IMR-90 (cell line): ENCODE measurements at regions not wholly inside any gene's neighbourhood (a gene's known extent, or its start where the extent isn't known, plus 50 kb on each side); places are given as distances from the start of the nearest gene placed in this dataset.

ENCODE experiments used
- ATAC-seq: fragments of 200-7000 bp; cut with Tn5 transposase; 2 replicates; pipeline ENCODE4 v1.9.1; 2020; ENCODE audit warnings: low read depth, mild to moderate bottlenecking, moderate library complexity
- BruUV-seq: library from RNA; stranded (reverse); fragments of 400-500 nt; replicated peaks from 2 replicates; lab custom pipeline; 2021; lab: Mats Ljungman, UMichigan
- CTCF ChIA-PET: fragments of 300-600 bp; formaldehyde crosslinking; extraction: SDS; loops from one replicate; lab custom pipeline; 2021; ENCODE audit warnings: antibody characterized with exemption; lab: Yijun Ruan, JAX
- POLR2A ChIA-PET: fragments of 300-600 bp; sonication (Branson Sonifier 250); formaldehyde crosslinking; loops from one replicate; lab custom pipeline; 2022; ENCODE audit warnings: antibody characterized with exemption; ENCODE audit not compliant: unreplicated experiment; lab: Charles Lee
- DNase-seq: peaks from one replicate; pipeline ENCODE4 v3.0.0; 2013
- H2AFZ ChIP-seq: replicated peaks from 2 replicates; pipeline ENCODE3; 2013; ENCODE audit warnings: low read length, mild to moderate bottlenecking; ENCODE audit not compliant: poor library complexity
- H2AK5ac ChIP-seq: 2 replicates; pipeline ENCODE4 v1.6.1; 2013; ENCODE audit warnings: low read depth, low read length, inconsistent platforms
- H2AK9ac ChIP-seq: replicated peaks from 2 replicates; pipeline ENCODE3; 2013; ENCODE audit warnings: mild to moderate bottlenecking, low read depth, low read length, moderate library complexity; ENCODE audit not compliant: poor library complexity
- H2BK120ac ChIP-seq: 2 replicates; pipeline ENCODE4 v1.6.1; 2013; ENCODE audit warnings: low read depth, low read length, inconsistent platforms
- H2BK15ac ChIP-seq: 3 replicates; pipeline ENCODE4 v1.6.1; 2013; ENCODE audit warnings: low read depth, low read length, inconsistent platforms
- H2BK20ac ChIP-seq: 2 replicates; pipeline ENCODE4 v1.6.1; 2013; ENCODE audit warnings: low read depth, mild to moderate bottlenecking, inconsistent platforms, low read length, moderate library complexity
- H2BK5ac ChIP-seq: 2 replicates; pipeline ENCODE4 v1.6.1; 2013; ENCODE audit warnings: mild to moderate bottlenecking, low read depth, low read length, inconsistent platforms; ENCODE audit not compliant: poor library complexity, severe bottlenecking
- H3K14ac ChIP-seq: replicated peaks from 2 replicates; pipeline ENCODE4 v1.6.1; 2013; ENCODE audit warnings: low read depth, low read length, inconsistent platforms
- H3K18ac ChIP-seq: 2 replicates; pipeline ENCODE4 v1.6.1; 2013; ENCODE audit warnings: low read depth, low read length, control low read depth
- H3K23ac ChIP-seq: 2 replicates; pipeline ENCODE4 v1.6.1; 2013; ENCODE audit warnings: low read depth, low read length, inconsistent platforms
- H3K27ac ChIP-seq: 2 replicates; pipeline ENCODE4 v1.5.1; 2013; ENCODE audit warnings: mild to moderate bottlenecking, control low read depth, low read length; ENCODE audit not compliant: insufficient read depth
- H3K27me3 ChIP-seq: 2 replicates; pipeline ENCODE4 v1.6.1; 2013; ENCODE audit warnings: low read length; ENCODE audit not compliant: control insufficient read depth, insufficient read depth
- H3K36me3 ChIP-seq: 2 replicates; pipeline ENCODE4 v1.6.1; 2013; ENCODE audit warnings: low read length, mixed read lengths; ENCODE audit not compliant: control insufficient read depth, insufficient read depth
- H3K4ac ChIP-seq: 2 replicates; pipeline ENCODE4 v1.6.1; 2013; ENCODE audit warnings: low read depth, low read length, inconsistent platforms
- H3K4me1 ChIP-seq: 2 replicates; pipeline ENCODE4 v1.6.1; 2013; ENCODE audit warnings: low read length, mixed read lengths; ENCODE audit not compliant: control insufficient read depth, insufficient read depth
- H3K4me2 ChIP-seq: 2 replicates; pipeline ENCODE4 v1.6.1; 2013; ENCODE audit warnings: low read depth, mild to moderate bottlenecking, control low read depth, low read length, moderate library complexity
- H3K4me3 ChIP-seq: 2 replicates; pipeline ENCODE4 v1.5.1; 2013; ENCODE audit warnings: low read depth, mild to moderate bottlenecking, control low read depth, low read length, moderate library complexity; ENCODE audit not compliant: insufficient read depth
- H3K56ac ChIP-seq: 2 replicates; pipeline ENCODE4 v1.6.1; 2013; ENCODE audit warnings: low read length, inconsistent platforms; ENCODE audit not compliant: insufficient read depth; ENCODE audit errors: extremely low read depth
- H3K79me1 ChIP-seq, 2 experiments: 2 replicates each; pipeline ENCODE4 v1.6.1; 2013; ENCODE audit warnings: low read length in 2 of 2, inconsistent platforms in 1 of 2, low read depth in 1 of 2
- H3K9ac ChIP-seq: 2 replicates; pipeline ENCODE4 v1.6.1; 2013; ENCODE audit warnings: low read depth, low read length, control low read depth
- H3K9me1 ChIP-seq: 2 replicates; pipeline ENCODE4 v1.6.1; 2013; ENCODE audit warnings: low read length, inconsistent platforms; ENCODE audit not compliant: insufficient read depth
- H3K9me3 ChIP-seq: 2 replicates; pipeline ENCODE4 v1.6.1; 2013; ENCODE audit warnings: low read length; ENCODE audit not compliant: control insufficient read depth, insufficient read depth
- H4K20me1 ChIP-seq: 2 replicates; pipeline ENCODE4 v1.6.1; 2013; ENCODE audit warnings: low read length, inconsistent platforms; ENCODE audit not compliant: insufficient read depth
- H4K5ac ChIP-seq: 2 replicates; pipeline ENCODE4 v1.6.1; 2013; ENCODE audit warnings: mild to moderate bottlenecking, low read depth, low read length, control low read depth
- H4K8ac ChIP-seq, 2 experiments: 2 replicates each; pipeline ENCODE4 v1.6.1; 2013; ENCODE audit warnings: low read depth in 2 of 2, low read length in 2 of 2, control low read depth in 1 of 2, inconsistent platforms in 1 of 2
- H4K91ac ChIP-seq: 2 replicates; pipeline ENCODE4 v1.6.1; 2013; ENCODE audit warnings: low read depth, low read length, inconsistent platforms; ENCODE audit not compliant: insufficient read depth
- BHLHE40 ChIP-seq: fragments of 150-350 bp; IDR thresholded peaks from 2 replicates; pipeline ENCODE4 v1.6.1; 2016; ENCODE audit warnings: mild to moderate bottlenecking, low read depth, low read length
- CEBPB ChIP-seq: IDR thresholded peaks from 2 replicates; pipeline ENCODE4 v1.6.1; 2012; ENCODE audit warnings: low read depth, low read length, improper control_type of control experiment
- CHD1 ChIP-seq: IDR thresholded peaks from 2 replicates; pipeline ENCODE4 v1.6.1; 2012; ENCODE audit warnings: low read depth, low read length, improper control_type of control experiment
- FOS ChIP-seq: fragments of 150-350 bp; IDR thresholded peaks from 2 replicates; pipeline ENCODE4 v1.6.1; 2016; ENCODE audit warnings: low read depth, low read length
- MAFK ChIP-seq: IDR thresholded peaks from 2 replicates; pipeline ENCODE4 v1.6.1; 2012; ENCODE audit warnings: low read depth, low read length, improper control_type of control experiment
- MAZ ChIP-seq: IDR thresholded peaks from 2 replicates; pipeline ENCODE4 v1.6.1; 2012; ENCODE audit warnings: low read depth, mild to moderate bottlenecking, low read length, improper control_type of control experiment, moderate library complexity, borderline replicate concordance
- MXI1 ChIP-seq: IDR thresholded peaks from 2 replicates; pipeline ENCODE4 v1.6.1; 2012; ENCODE audit warnings: low read depth, mild to moderate bottlenecking, low read length, moderate library complexity, borderline replicate concordance
- NFE2L2 ChIP-seq: fragments of 150-350 bp; IDR thresholded peaks from 2 replicates; pipeline ENCODE4 v1.6.1; 2016; ENCODE audit warnings: low read depth, mild to moderate bottlenecking, low read length
- RAD21 ChIP-seq: IDR thresholded peaks from 2 replicates; pipeline ENCODE4 v1.6.1; 2012; ENCODE audit warnings: low read length, improper control_type of control experiment
- RCOR1 ChIP-seq: IDR thresholded peaks from 2 replicates; pipeline ENCODE4 v1.6.1; 2012; ENCODE audit warnings: mild to moderate bottlenecking, low read length, improper control_type of control experiment; ENCODE audit not compliant: insufficient replicate concordance
- RFX5 ChIP-seq: IDR thresholded peaks from 2 replicates; pipeline ENCODE4 v1.8.0; 2012; ENCODE audit warnings: low read depth, mild to moderate bottlenecking, low read length, moderate library complexity
- WGBS, 2 experiments: methylation state at CpG; one replicate each; pipeline versions ENCODE4 v1.1.5 to v1.1.7; 2013; ENCODE audit warnings: missing lambda C conversion rate in 2 of 2; ENCODE audit not compliant: insufficient read length in 1 of 2; ENCODE audit errors: extremely low coverage in 2 of 2; 5-methylcytosine and 5-hydroxymethylcytosine counted together
- dilution Hi-C: fragments of 300-500 bp; cut with HindIII; formaldehyde crosslinking; loops from one replicate; pipeline ENCODE4 v1.14.3; 2018; ENCODE audit warnings: low sequenced_read_pairs; ENCODE audit not compliant: unreplicated experiment
- in situ Hi-C: fragments of 300-500 bp; cut with MboI; formaldehyde crosslinking; loops from 3 replicates; pipeline ENCODE4 v1.14.3; 2019; ENCODE audit warnings: low sequenced_read_pairs, inconsistent platforms, mixed read lengths
- intact Hi-C: fragments of 100-400 bp; cut with micrococcal nuclease; formaldehyde crosslinking; loops from 2 replicates; pipeline ENCODE4 v1.10.0; 2022
- TF ChIP-seq, protein P1 (sequence below): fragments of 150-350 bp; IDR thresholded peaks from 2 replicates; pipeline ENCODE4 v1.6.1; 2017; ENCODE audit warnings: mild to moderate bottlenecking, antibody characterized with exemption, low read length, low read depth
- TF ChIP-seq, protein P2 (sequence below): fragments of 150-350 bp; IDR thresholded peaks from 2 replicates; pipeline ENCODE4 v1.6.1; 2016; ENCODE audit warnings: low read depth, mild to moderate bottlenecking, low read length, moderate library complexity, borderline replicate concordance

DNA sequence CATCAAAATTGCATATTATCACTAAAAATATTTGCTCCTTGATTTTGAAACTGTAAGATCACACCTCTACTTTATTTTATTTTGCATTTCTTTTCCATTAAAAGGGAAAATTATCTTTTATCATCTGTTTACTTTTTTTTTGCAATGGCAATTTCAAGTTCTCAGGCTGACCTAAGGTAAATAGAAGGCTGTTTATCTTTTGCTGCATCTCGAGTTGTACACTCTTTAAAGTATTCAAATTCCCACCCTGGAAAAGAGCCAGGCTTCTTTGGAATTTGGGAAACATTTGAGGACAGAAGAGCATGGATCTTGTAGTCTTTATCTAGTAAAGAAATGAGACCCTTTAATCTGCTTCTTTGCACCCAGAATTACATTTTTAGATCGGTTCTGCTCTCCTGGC is 645.7 kb downstream of the SLC4A3 start:
- Histone ChIP-seq H2AFZ (no peak overlapping the region), H4K91ac (no peak overlapping the region), H3K4me2 (no peak overlapping the region), H3K4me3 (no peak overlapping the region), H2AK5ac (no peak overlapping the region), H3K9me3 (no peaks in the 10 kb centered on the region), H4K8ac (no peak overlapping the region), H2BK15ac (no peak overlapping the region), H3K9me1 (peaks cover 1% of the 10 kb centered on the region), H3K56ac (no peak overlapping the region), H2AK9ac (no peak overlapping the region), H3K9ac (no peak overlapping the region), H2BK20ac (no peak overlapping the region), H3K23ac (no peak overlapping the region), H4K20me1 (no peaks in the 10 kb centered on the region), H4K5ac (no peak overlapping the region), H3K27me3 (no peaks in the 10 kb centered on the region), H3K14ac (no peak overlapping the region), H3K79me1 (no peaks in the 10 kb centered on the region), H2BK5ac (no peak overlapping the region), H3K4ac (no peak overlapping the region), H3K36me3 (no peaks in the 10 kb centered on the region), H2BK120ac (no peak overlapping the region), H3K27ac (no peak overlapping the region), H3K4me1 (peaks cover 14% of the 10 kb centered on the region), H3K18ac (no peak overlapping the region)
- in situ Hi-C loops: no loop called here
- ChIA-PET CTCF (no interaction called here), POLR2A (no interaction called here)
- dilution Hi-C loops: no loop called here
- no peak for ATAC-seq
- intact Hi-C loops: loop anchor here (10.0 kb wide), 1 partner anchor 1302 kb away; the partner anchor contains the start of gene EPHA4
- no TSS peak for BruUV-seq
- DNase-seq: no peak
- TF ChIP-seq MAFK: no peak
- TF ChIP-seq, protein P1, sequence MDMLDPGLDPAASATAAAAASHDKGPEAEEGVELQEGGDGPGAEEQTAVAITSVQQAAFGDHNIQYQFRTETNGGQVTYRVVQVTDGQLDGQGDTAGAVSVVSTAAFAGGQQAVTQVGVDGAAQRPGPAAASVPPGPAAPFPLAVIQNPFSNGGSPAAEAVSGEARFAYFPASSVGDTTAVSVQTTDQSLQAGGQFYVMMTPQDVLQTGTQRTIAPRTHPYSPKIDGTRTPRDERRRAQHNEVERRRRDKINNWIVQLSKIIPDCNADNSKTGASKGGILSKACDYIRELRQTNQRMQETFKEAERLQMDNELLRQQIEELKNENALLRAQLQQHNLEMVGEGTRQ: no peak
- TF ChIP-seq NFE2L2: no peak
- TF ChIP-seq RFX5: no peak
- TF ChIP-seq RCOR1: no peak
- no peak for TF ChIP-seq MAZ
- no peak for TF ChIP-seq RAD21
- no peak for TF ChIP-seq CHD1
- TF ChIP-seq FOS: no peak
- TF ChIP-seq, protein P2, sequence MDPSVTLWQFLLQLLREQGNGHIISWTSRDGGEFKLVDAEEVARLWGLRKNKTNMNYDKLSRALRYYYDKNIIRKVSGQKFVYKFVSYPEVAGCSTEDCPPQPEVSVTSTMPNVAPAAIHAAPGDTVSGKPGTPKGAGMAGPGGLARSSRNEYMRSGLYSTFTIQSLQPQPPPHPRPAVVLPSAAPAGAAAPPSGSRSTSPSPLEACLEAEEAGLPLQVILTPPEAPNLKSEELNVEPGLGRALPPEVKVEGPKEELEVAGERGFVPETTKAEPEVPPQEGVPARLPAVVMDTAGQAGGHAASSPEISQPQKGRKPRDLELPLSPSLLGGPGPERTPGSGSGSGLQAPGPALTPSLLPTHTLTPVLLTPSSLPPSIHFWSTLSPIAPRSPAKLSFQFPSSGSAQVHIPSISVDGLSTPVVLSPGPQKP: no peak
- no peak for TF ChIP-seq MXI1
- TF ChIP-seq BHLHE40: no peak
- no peak for TF ChIP-seq CEBPB
- WGBS, 2 experiments: no CpG with 5 or more reads among the region's 2 CpGs
